Activated effector memory CD4-positive, alpha-beta T cell treated with Interleukin-2 at 50 U/mL for 16 hours (primary cell): ENCODE measurements at regions not wholly inside any gene's neighbourhood (a gene's known extent, or its start where the extent isn't known, plus 50 kb on each side); places are given as distances from the start of the nearest gene placed in this dataset.

Source experiments
- DNase-seq: peaks from one replicate; pipeline ENCODE4 v3.0.0-alpha.2; 2020

DNA sequence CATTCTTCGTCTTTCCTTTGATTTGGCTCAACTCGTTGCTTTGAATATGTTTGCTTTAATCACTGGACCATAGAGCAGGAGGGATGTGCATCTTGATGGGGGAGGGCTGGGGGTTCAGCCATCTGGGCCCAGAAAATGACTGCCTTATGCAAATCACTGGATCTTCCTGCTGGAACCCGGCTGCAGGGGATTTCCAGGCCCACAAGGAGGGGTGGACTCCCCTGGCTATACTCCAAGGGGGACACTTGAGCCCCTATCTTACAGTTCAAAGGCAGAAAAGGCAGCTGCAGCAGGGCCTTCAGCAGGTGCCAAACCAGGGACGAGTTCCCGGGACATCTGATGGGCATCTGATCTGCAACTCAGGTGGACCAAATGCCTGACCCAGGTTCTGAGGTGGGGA is 122.5 kb downstream of the DICER1 start:
- no peak for DNase-seq

DNA sequence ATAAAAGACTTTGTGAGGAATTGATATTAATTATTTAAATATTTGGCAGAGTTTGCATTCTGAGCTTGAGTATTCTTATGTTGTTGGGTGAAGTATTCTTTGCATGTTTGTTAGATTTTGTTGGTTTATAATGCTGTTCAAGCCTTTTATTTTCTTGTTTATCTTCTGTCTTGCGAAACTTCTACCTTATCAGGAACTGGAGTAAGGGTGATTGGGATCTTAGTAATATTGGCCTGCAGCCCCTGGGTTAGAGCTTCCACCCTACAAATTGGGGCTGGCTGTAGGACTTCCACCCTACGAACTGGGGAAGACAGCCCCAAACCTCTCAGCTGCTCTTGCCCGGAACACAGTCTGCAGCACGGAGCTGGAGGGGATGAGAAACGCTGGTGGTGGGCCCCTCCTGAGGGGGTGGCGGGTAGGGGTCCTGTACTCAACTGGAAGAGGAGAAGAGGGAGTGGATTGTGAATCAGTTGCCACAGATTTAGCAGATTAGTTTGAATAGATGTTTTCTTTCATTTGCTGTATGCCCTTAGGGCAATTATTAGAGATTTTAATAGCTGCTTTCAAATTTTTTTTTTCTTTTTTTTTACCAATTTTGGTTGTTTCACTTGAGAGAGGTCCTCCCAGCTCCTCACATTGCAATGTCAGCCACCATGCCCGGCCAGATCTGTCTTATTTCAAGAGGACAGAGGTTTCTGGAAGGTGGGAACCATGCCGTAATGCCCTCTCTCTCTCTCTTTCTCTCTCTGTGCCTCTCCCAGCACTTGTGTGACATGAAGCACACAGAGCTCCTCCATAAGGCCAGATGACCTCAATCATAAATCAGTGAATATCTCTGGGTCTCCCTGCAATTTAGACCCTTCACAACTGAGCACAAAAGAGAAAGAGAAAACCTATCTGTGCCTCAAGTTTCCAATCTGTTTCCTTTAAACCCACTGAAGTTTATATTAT is 123.4 kb downstream of the DICER1 start:
- no peak for DNase-seq

GRCh38 chr14:95033031-95033430 is 124.3 kb downstream of the DICER1 start:
- no peak for DNase-seq

- no peak for DNase-seq
Observed at GRCh38 chr14:95026851-95027463, 130.4 kb downstream of the DICER1 start.

DNA sequence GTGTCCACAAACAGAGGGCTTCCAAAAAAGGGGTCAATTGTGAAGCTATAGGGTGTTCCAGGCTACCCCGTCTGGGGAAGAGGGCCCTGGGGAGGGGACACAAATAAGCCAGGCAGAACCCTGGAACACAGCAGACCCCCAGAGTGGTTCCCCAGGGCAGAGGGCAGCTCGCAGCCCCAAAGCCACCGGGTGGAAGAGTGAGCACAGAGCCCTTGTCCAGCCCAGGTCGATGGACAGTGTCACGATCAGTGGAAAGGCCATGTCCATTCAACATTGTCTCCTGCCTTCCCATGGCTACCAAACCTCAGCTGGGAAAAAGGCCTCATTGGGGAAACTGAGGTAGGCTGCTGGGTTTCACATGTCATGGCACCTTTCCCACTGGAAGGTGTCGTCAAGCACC is 131.4 kb downstream of the DICER1 start:
- DNase-seq = no peak

DNA sequence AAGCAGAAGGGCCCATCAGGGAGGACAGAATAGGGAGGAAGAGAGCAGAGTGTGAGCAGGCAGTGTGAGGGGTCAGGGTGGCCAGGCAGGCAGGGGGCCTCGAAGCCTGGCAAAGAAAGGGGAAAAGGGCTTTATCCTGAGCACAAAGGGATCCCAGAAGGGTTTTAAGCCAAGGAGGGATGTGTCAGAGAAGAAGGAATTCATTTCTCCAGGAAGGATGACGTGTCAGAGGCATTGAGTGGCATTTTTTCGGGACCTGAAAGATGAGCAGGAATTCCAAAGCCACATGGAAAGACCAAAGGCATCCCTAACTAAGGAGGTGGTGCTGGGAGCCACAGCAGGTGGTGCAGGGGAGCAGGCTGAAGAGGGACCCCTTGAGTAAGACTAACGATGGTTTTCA is 132.1 kb downstream of the DICER1 start:
- no peak for DNase-seq

DNA sequence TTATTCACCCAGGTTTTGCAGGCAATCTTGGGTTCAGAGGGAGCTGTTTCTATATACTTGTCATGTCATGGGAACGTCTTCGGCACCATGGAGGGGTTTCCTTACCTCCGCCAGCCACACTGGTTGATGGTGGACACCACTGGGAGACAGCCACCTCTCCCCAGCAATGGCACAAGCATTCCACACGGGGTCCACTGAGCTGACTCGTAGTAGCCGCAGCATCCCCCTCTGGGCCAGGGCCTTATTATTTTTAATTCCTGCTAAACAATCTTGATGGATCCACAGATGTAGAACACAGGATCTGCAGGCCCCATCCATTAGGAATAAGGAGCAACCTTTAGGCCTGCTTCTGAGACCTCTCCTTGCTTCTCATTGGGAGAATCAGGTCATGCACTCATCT is 132.9 kb downstream of the DICER1 start:
- no peak for DNase-seq

- DNase-seq = no peak
Observed at GRCh38 chr14:95023886-95024285, 133.4 kb downstream of the DICER1 start.

DNA sequence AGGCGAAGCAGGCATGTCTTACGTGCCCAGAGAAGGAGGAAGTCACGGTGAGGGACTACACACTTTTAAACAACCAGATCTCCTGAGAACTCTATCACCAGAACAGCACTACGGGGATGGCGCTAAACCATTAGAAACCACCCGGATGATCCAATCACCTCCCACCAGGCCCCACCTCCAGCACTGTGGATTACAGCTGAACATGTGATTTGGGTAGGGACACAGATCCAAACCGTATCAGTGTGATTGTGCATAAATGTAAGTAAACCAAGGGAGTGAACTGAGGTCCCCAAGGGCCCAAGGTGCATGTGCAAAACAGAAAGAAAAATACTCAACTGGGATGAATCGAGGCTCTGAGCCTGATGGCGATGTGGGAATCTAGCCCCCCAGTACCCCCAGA is 134.2 kb downstream of the DICER1 start:
- DNase-seq = no peak

DNA sequence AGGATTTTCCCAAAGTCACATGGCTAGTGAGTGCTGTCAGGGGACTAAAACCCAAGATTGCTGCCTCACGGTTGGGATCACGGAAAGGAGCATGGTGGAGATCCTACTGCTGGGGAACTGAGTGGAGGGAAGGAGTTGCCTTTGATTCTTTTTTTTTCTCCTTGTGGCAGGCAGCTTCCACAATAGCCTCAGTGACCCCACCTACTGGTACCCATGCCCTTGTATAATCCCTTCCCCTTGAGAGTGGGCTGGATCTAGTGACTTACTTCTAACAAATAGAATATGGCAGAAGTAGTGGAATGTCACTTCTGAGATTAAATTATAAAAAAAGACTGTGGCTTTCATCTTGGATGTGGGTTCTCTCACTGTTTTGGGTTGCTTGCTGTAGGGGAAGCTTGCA is 135.7 kb downstream of the DICER1 start:
- no peak for DNase-seq

GRCh38 chr14:95018821-95019220 is 138.5 kb downstream of the DICER1 start:
- no peak for DNase-seq

DNA sequence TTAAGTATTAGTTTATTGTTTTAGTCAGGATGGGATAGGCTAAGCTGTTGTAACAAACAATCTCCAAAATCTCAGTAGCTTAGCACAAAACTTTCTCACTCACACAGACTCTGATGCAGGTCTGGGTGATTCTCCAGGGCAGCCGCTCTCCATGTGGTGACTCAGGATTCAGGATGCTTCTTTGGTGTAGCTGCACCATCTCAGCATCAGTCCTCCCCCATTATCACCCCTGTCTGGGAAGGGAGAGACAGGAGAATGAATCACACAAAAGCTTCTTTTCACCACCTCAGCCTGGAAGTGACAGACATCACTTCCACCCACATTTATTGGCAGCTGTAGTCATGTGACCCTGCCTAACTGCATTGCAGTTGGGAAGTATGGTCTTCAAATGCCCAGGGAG is 142.3 kb downstream of the DICER1 start:
- no peak for DNase-seq

GRCh38 chr14:95014036-95014435 is 143.3 kb downstream of the DICER1 start:
- no peak for DNase-seq

DNA sequence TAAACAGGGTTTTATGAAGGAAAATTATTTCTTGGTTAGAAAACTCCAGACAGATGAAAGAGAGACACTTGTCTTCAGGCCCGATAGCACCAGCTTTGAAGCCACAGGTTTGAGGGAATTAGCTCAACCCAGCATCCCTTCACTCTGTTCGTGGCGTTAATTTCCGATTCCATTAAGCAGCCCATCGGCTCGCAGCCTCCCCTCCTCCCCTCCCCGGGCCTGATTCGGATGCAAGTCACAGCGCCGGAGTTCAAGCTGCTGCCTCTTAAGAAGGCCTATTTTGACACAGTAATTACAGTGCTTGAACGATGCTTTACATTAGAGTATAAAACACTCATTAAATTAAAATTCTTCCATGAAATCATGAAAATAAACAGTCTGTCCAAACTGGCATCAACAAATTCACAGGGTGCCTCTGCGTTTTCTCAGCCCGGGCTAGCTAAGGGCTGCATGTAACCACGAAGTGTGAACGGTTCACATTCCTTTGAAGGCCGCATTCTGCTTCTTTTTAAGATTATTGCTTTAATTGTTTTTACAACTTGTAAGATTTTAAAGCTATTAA is 145.8 kb downstream of the DICER1 start:
- no peak for DNase-seq

DNA sequence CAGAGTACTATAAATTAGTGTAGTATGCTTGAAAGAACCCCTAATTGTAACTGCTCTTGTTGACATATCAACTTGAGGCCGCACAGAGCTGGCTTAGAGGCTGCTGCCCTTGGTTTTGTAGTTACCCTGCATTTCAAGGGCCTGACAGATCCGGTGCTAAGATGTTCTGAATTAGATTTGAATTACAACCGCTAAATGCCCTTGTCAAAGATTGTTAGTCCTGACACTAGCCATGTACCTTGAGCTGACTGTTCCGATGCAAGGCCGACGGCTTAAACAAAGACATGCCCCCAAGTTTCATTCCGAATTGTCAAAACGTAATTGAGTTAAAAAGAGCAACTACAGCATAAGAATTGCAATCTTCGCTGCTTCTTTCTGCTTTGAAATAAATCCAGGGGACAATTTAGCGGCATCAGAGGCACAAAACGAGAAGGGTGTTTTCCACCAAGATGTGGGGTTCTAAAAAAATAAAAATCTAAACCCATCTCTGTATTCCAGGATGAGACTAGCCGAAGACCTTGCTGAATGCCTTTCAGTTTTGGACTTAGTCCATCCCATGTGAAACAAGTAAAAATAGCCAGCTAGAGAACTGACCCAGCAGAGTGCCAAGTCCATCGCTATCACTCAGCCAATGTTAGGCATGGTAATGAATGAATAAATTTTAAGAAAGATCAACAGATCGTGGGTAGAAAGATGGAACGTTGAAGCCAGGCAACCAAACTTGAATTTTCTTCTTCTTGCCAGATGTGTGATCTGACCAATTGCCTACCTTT is 148.7 kb downstream of the DICER1 start:
- DNase-seq = no peak

DNA sequence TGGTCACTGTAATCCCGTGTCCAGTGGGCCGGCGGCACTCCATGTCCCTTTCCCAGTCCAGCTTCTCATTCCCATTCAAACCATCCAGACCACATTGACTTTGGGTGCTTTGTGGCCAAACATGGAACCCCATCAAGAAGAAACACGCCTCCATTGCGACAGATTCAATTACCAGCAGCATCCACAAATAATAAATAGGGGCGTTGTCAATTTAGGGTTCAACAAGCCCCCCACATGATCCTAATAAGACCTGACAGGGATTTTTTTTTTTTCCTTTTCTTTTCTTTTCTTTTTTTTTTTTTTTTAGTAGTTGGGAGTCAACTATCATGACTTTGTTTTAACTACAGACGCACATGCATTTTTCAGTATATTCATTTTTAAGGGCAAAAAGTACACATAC is 149.4 kb downstream of the DICER1 start:
- no peak for DNase-seq

GRCh38 chr14:95006479-95006878 is 150.8 kb downstream of the DICER1 start:
- DNase-seq = no peak

DNA sequence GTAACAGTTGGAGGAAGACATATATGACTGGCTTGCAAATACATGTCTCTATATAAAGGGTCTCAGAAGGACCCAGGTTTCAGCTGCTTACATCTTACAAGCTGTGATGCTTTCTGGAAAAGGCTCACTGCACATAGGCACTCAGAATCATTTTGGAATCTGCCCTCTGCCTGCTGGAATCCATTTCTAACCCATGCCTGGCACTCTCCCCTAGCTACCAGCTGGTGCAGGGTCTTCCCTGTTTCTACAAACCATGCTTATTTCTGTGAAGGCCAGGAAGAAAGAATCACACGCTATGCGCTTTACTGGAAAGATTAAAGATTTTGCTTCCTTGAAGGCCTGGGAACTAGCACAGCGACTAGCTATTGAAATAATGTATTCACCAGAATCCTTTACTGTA is 151.3 kb downstream of the DICER1 start:
- DNase-seq = no peak

DNA sequence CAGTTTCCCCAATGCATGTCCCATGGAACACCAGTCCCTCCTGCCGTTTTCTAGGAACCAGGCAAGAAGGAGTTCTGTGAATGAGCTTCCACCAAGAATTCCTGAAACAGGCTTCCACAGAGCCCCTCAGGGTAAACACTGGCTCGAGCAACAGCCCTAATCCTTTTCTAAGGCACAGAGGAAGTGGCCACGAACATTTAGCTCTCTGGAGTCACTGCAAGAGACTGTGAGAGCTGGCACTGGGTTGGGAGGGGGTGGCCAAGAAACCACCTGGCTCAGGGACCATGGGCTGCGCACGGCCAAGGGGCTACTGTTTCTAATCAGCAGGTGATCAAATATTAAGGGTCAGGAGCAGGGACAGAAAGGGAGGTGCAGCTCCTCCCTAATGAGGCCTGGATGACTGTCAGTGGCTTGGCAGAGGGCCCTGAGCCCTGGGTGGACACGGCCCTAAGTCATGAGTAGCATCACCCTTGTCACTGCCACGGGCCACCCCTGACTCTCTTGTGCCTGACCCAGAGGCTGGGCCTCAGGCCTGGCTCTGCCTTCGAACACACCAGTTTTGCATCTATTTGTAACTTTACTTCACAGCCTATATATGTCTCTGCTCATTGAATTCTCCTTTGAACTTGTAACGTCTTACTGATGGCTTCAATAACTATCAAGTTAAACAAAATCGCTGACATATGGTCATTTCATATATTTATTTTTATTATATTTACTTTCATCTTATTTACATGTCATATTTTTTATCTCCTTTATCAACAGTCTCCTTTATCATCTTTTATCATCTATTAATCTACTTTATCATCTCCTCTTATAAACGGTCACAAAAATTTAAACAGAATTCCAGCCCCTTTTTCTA is 154.0 kb downstream of the DICER1 start:
- no peak for DNase-seq

DNA sequence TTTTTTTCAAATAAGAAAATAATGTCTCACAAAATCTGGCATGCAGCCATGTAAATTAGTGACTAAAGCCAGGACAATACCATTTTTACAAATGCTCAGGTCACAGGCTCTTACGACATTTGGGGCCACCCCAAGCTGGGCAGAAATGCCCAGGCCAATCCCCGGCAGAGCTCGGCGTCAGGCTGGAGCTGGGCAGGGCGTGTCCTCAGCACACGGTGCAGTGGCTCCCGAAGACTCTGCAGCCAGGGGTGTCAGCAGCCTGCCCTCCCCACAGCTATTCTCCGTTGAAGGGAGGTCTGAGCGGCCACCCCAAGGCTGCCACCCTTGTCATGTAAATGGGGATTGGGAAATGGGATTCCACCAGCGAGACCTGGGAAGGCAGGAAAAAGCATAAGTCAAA is 158.6 kb downstream of the DICER1 start:
- no peak for DNase-seq

DNA sequence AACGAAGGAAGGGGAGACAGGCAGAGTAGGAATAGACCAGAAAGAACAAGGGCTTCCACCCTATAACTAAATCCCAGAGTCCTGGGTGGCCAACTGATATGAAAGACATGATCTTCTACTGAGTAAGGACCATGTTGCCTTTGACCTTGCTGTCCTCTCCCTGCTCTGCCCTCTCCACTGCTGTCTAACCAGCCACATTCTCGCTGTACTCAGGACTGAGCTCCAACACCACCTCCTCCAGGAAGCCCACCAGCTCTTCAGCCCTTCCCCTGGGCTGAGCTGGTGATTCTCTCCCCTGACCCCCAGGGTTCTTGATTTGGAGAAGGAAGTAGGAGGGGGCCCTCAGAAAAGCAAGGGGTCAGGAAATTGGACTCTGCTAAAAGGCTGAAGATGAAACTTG is 159.2 kb downstream of the DICER1 start:
- DNase-seq = no peak

DNA sequence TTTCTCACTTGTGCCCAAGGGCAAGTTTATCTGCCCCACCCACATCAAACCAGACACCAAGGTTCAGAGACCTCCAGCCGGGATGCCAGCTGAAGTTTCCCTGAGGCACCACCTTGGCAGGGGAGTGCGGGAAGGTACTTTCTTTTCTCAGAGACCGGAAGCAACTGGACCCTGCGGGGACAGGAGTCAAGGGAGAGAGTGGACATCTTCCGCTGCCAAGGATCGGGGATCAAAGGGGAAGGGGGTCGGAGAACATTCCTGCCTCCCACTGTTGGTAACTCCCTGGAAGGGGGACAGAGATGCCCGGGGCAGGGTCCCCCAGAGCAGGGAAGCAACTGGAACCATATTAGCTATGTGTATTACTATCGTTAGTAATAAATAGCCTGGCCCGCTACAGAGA is 161.8 kb downstream of the DICER1 start:
- no peak for DNase-seq
